Osteoblast (primary cell): ENCODE measurements at regions not wholly inside any gene's neighbourhood (a gene's known extent, or its start where the extent isn't known, plus 50 kb on each side); places are given as distances from the start of the nearest gene placed in this dataset.

ENCODE experiments used
- DNase-seq: peaks from one replicate; pipeline ENCODE4 v3.0.0; 2011; ENCODE audit warnings: low spot score, mixed read lengths; ENCODE audit not compliant: insufficient read length; ENCODE audit errors: missing footprints
- H2AFZ ChIP-seq: 2 replicates; pipeline ENCODE4 v1.6.0; 2011; ENCODE audit warnings: mild to moderate bottlenecking, low read length
- H3K27ac ChIP-seq: 2 replicates; pipeline ENCODE4 v1.5.1; 2011; ENCODE audit warnings: mild to moderate bottlenecking, low read depth, low read length, moderate library complexity
- H3K27me3 ChIP-seq: 2 replicates; pipeline ENCODE4 v1.6.0; 2012; ENCODE audit warnings: mild to moderate bottlenecking, control low read depth, inconsistent platforms, low read length, moderate library complexity; ENCODE audit not compliant: insufficient read depth
- H3K36me3 ChIP-seq: 2 replicates; pipeline ENCODE4 v1.5.1; 2011; ENCODE audit warnings: mild to moderate bottlenecking, low read length, control low read depth, moderate library complexity; ENCODE audit not compliant: insufficient read depth
- H3K4me1 ChIP-seq: 2 replicates; pipeline ENCODE4 v1.5.1; 2011; ENCODE audit warnings: mild to moderate bottlenecking, low read length, control low read depth, moderate library complexity; ENCODE audit not compliant: insufficient read depth
- H3K4me2 ChIP-seq: 2 replicates; pipeline ENCODE4 v1.6.0; 2011; ENCODE audit warnings: mild to moderate bottlenecking, low read length; ENCODE audit not compliant: insufficient read depth
- H3K4me3 ChIP-seq: fragments of 200-600 bp; sonication (generic); 3 replicates; pipeline ENCODE4 v1.5.1; 2012; ENCODE audit warnings: mild to moderate bottlenecking, low read length, inconsistent platforms; ENCODE audit not compliant: insufficient read depth
- H3K79me2 ChIP-seq: 2 replicates; pipeline ENCODE4 v1.6.0; 2012; ENCODE audit warnings: mild to moderate bottlenecking, low read length, control low read depth, inconsistent platforms; ENCODE audit not compliant: insufficient read depth
- H3K9me3 ChIP-seq: 2 replicates; pipeline ENCODE4 v1.5.1; 2011; ENCODE audit warnings: low read depth, low read length, control low read depth
- H4K20me1 ChIP-seq: 2 replicates; pipeline ENCODE4 v1.6.0; 2012; ENCODE audit warnings: mild to moderate bottlenecking, low read length, control low read depth; ENCODE audit not compliant: insufficient read depth
- TF ChIP-seq, protein P1 (sequence below): IDR thresholded peaks from 2 replicates; pipeline ENCODE4 v1.5.1; 2011; ENCODE audit warnings: mild to moderate bottlenecking, low read depth, low read length, moderate library complexity; ENCODE audit errors: extremely low read depth

DNA sequence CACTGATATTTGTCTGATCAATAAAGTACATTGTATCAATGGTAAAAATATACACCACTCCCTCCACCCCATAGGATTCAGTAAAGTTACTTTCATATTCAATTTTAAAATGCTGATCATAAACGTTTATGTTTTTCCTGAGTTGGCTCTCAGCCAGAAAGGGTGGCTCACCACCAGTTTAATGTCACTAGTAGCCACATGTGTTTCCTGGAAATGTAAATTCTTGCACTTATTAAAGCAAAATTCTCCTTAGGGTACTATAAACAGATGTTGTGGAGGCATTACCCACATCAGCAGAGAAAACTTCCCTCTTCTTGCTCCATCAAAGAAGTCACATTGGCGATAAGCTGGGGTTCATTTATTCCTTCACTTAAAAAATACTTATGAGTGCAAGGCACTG lies 210.3 kb downstream of the SREK1 start:
- H3K4me2 ChIP-seq, result no peak overlapping the region
- no peak overlapping the region for H3K4me3 ChIP-seq
- H3K27me3 ChIP-seq, result peaks cover 7% of the 10 kb centered on the region
- TF ChIP-seq, protein P1, sequence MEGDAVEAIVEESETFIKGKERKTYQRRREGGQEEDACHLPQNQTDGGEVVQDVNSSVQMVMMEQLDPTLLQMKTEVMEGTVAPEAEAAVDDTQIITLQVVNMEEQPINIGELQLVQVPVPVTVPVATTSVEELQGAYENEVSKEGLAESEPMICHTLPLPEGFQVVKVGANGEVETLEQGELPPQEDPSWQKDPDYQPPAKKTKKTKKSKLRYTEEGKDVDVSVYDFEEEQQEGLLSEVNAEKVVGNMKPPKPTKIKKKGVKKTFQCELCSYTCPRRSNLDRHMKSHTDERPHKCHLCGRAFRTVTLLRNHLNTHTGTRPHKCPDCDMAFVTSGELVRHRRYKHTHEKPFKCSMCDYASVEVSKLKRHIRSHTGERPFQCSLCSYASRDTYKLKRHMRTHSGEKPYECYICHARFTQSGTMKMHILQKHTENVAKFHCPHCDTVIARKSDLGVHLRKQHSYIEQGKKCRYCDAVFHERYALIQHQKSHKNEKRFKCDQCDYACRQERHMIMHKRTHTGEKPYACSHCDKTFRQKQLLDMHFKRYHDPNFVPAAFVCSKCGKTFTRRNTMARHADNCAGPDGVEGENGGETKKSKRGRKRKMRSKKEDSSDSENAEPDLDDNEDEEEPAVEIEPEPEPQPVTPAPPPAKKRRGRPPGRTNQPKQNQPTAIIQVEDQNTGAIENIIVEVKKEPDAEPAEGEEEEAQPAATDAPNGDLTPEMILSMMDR, result no peak
- no peaks in the 10 kb centered on the region for H3K4me1 ChIP-seq
- no peak overlapping the region for H3K27ac ChIP-seq
- no peak overlapping the region for H2AFZ ChIP-seq
- H3K9me3 ChIP-seq, result no peaks in the 10 kb centered on the region
- DNase-seq, result no peak
- H3K79me2 ChIP-seq, result no peaks in the 10 kb centered on the region
- no peaks in the 10 kb centered on the region for H3K36me3 ChIP-seq
- no peaks in the 10 kb centered on the region for H4K20me1 ChIP-seq

DNA sequence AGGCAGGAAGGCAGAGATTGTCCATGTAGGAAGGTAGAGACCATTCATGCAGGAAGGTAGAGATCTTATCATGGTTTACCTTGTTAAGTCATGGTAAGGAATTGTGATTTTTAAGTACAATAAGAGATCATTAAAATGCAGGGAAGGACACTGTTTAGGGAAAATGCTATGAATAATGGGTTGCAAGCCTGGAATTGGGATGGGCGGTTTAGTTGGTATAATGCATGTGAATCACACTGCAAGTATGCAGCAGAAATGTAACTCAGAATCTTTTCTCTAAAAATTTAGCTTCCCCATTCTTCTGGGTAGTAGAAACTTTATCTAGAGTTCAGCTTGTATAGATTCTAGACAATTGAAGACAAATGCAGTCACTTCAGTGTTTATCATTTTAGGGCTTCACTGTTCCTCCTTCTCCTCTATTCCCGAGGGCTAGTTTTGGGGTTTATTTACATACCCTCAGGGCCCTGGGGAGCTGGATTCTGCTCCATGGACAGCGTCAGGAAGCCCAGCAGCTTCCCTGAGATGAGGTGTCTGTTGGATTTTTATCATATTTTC lies 212.0 kb downstream of the SREK1 start:
- Histone ChIP-seq H3K27me3 (peaks cover 6% of the 10 kb centered on the region), H3K36me3 (no peaks in the 10 kb centered on the region), H3K4me2 (no peak overlapping the region), H3K9me3 (no peaks in the 10 kb centered on the region), H3K79me2 (no peaks in the 10 kb centered on the region), H2AFZ (no peak overlapping the region), H3K27ac (no peak overlapping the region), H3K4me3 (no peak overlapping the region), H4K20me1 (no peaks in the 10 kb centered on the region), H3K4me1 (no peaks in the 10 kb centered on the region)
- TF ChIP-seq, protein P1, result no peak
- DNase-seq, result peak; percentile 76

DNA sequence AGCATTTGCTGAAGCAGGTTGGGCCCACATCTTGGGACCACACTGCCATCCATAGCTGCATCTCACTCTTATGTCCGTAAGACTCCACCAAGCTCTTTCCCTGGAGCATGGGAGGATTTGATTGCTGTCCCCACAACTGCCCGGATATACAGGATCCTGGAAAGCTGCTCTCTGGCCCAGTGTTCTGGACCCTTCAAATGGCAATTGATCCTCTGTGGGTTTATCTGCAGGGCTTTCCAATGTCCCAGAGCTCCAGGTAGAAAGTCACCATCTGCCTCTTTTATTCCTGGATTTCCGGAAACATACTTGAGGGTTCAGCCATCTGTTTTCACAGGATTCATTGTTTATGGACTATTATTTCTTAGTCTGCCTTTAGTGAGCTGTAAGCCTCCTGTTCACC lies 214.6 kb downstream of the SREK1 start:
- Histone ChIP-seq H3K27me3 (peaks cover 5% of the 10 kb centered on the region), H3K4me1 (no peaks in the 10 kb centered on the region), H3K4me2 (no peak overlapping the region), H2AFZ (no peak overlapping the region), H3K36me3 (no peaks in the 10 kb centered on the region), H3K4me3 (no peak overlapping the region), H4K20me1 (no peaks in the 10 kb centered on the region), H3K9me3 (no peaks in the 10 kb centered on the region), H3K27ac (no peak overlapping the region), H3K79me2 (no peaks in the 10 kb centered on the region)
- no peak for DNase-seq
- TF ChIP-seq, protein P1, result no peak

DNA sequence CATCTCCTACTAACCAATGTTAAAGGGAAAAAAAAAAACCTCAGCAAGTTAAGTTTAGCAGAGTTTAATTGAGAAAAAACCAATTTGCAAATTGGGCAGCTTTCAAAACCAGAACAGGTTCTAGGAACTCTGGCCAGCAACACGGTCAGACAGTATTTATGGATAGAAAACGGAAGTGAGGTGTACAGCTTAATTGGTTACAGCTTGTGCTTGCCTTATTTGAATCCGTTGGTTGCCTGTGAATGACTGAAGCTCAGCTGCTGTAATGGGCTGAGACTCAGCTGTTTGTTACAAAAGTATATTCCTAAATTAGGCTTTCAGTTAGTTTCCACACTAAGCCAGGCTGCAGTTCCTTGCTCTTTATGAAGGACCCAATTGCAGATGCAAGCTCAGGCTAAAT lies 217.0 kb downstream of the SREK1 start:
- no peaks in the 10 kb centered on the region for H3K9me3 ChIP-seq
- TF ChIP-seq, protein P1, result no peak

More for the DNA sequence above, 217.0 kb downstream of the SREK1 start:
- no peak for DNase-seq
- H3K4me3 ChIP-seq, result no peak overlapping the region
- no peaks in the 10 kb centered on the region for H3K4me1 ChIP-seq
- no peak overlapping the region for H2AFZ ChIP-seq
- no peak overlapping the region for H3K4me2 ChIP-seq
- no peak overlapping the region for H3K27ac ChIP-seq
- no peaks in the 10 kb centered on the region for H3K36me3 ChIP-seq
- H3K79me2 ChIP-seq, result no peaks in the 10 kb centered on the region
- no peaks in the 10 kb centered on the region for H4K20me1 ChIP-seq
- peaks cover 8% of the 10 kb centered on the region for H3K27me3 ChIP-seq
